ENCODE measurements at regions not wholly inside any gene's neighbourhood (a gene's known extent, or its start where the extent isn't known, plus 50 kb on each side); places are given as distances from the start of the nearest gene placed in this dataset.
"Not testable (repeated sequence)": the region's sequence is repeated elsewhere in the genome, so short reads cannot be mapped to it uniquely, and the experiment has no call there.

GRCh38 chr4:187839765-187840164 lies 155.8 kb upstream of the ZFP42 start:
- DNase-seq, result no peak

GRCh38 chr4:187840814-187841213 lies 154.8 kb upstream of the ZFP42 start:
- no peak for DNase-seq

GRCh38 chr4:187849556-187850225 lies 145.9 kb upstream of the ZFP42 start:
- DNase-seq, result no peak

GRCh38 chr4:187865914-187866313 lies 129.7 kb upstream of the ZFP42 start:
- DNase-seq, result no peak

- DNase-seq, result no peak
Observed at GRCh38 chr4:187883049-187883448, 112.5 kb upstream of the ZFP42 start.

- DNase-seq, result no peak
Observed at GRCh38 chr4:187883836-187884475, 111.6 kb upstream of the ZFP42 start.

- DNase-seq, result no peak
Observed at GRCh38 chr4:187887906-187888305, 107.7 kb upstream of the ZFP42 start.

GRCh38 chr4:187889651-187890050 lies 105.9 kb upstream of the ZFP42 start:
- no peak for DNase-seq

- DNase-seq, result no peak
Observed at GRCh38 chr4:187893418-187893817, 102.2 kb upstream of the ZFP42 start.

GRCh38 chr4:187903106-187903505 lies 92.5 kb upstream of the ZFP42 start:
- no peak for DNase-seq

- DNase-seq, result no peak
Observed at GRCh38 chr4:187903700-187904099, 91.9 kb upstream of the ZFP42 start.

GRCh38 chr4:187908079-187908561 lies 87.5 kb upstream of the ZFP42 start:
- no peak for DNase-seq

- no peak for DNase-seq
Observed at GRCh38 chr4:187908731-187909130, 86.8 kb upstream of the ZFP42 start.

GRCh38 chr4:187910741-187911140 lies 84.8 kb upstream of the ZFP42 start:
- DNase-seq, result no peak

GRCh38 chr4:187915406-187915805 lies 80.2 kb upstream of the ZFP42 start:
- not testable (repeated sequence) for DNase-seq

- DNase-seq, result no peak
Observed at GRCh38 chr4:187919966-187920365, 75.6 kb upstream of the ZFP42 start.

- no peak for DNase-seq
Observed at GRCh38 chr4:187921946-187922623, 73.5 kb upstream of the ZFP42 start.

GRCh38 chr4:187929024-187929423 lies 66.5 kb upstream of the ZFP42 start:
- DNase-seq, result no peak

- DNase-seq, result no peak
Observed at GRCh38 chr4:187934766-187935165, 60.8 kb upstream of the ZFP42 start.

GRCh38 chr4:187937557-187937956 lies 58.0 kb upstream of the ZFP42 start:
- no peak for DNase-seq

GRCh38 chr4:187940299-187940698 lies 55.3 kb upstream of the ZFP42 start:
- DNase-seq, result no peak

GRCh38 chr4:187942968-187943367 lies 52.6 kb upstream of the ZFP42 start:
- DNase-seq, result no peak

- no peak for DNase-seq
Observed at GRCh38 chr4:187944179-187944578, 51.4 kb upstream of the ZFP42 start.
